ENCODE measurements at regions not wholly inside any gene's neighbourhood (a gene's known extent, or its start where the extent isn't known, plus 50 kb on each side); places are given as distances from the start of the nearest gene placed in this dataset.

- H3K9me3 ChIP-seq (ENCODE audit: severe bottlenecking) = peaks cover 13% of the 10 kb centered on the region
- no peak for TF ChIP-seq CTCF (IDR thresholded peaks at IDR 0.05; ENCODE audit: low read depth, low read length)
- DNase-seq = no peak
- no peak overlapping the region for H3K4me3 ChIP-seq (ENCODE audit: low read depth, low read length)
- no peaks in the 10 kb centered on the region for H3K36me3 ChIP-seq
- no peaks in the 10 kb centered on the region for H3K27me3 ChIP-seq (ENCODE audit: insufficient read depth, low read depth, severe bottlenecking)
- no peak overlapping the region for H3K27ac ChIP-seq
These were observed 52.2 kb upstream of the CD83 start for GRCh38 chr6:14065350-14065749.

- H3K9me3 ChIP-seq (ENCODE audit: severe bottlenecking) = peaks cover 13% of the 10 kb centered on the region
- no peak overlapping the region for H3K27ac ChIP-seq
- peak; percentile 50 for DNase-seq
- H3K27me3 ChIP-seq (ENCODE audit: insufficient read depth, low read depth, severe bottlenecking) = no peaks in the 10 kb centered on the region
- peak; percentile 66 for TF ChIP-seq CTCF (IDR thresholded peaks at IDR 0.05; ENCODE audit: low read depth, low read length)
- H3K4me3 ChIP-seq (ENCODE audit: low read depth, low read length) = no peak overlapping the region
- H3K36me3 ChIP-seq = no peaks in the 10 kb centered on the region
These were observed 50.7 kb upstream of the CD83 start for GRCh38 chr6:14066782-14067406.

GRCh38 chr6:14067656-14068055, 49.9 kb upstream of the CD83 start:
- H3K4me3 ChIP-seq (ENCODE audit: low read depth, low read length) = no peak overlapping the region
- no peak for TF ChIP-seq CTCF (IDR thresholded peaks at IDR 0.05; ENCODE audit: low read depth, low read length)
- no peak for DNase-seq
- no peaks in the 10 kb centered on the region for H3K27me3 ChIP-seq (ENCODE audit: insufficient read depth, low read depth, severe bottlenecking)
- H3K27ac ChIP-seq = no peak overlapping the region
- H3K9me3 ChIP-seq (ENCODE audit: severe bottlenecking) = peaks cover 5% of the 10 kb centered on the region
- no peaks in the 10 kb centered on the region for H3K36me3 ChIP-seq
